Omental fat pad (tissue), 3 donors: ENCODE measurements at regions not wholly inside any gene's neighbourhood (a gene's known extent, or its start where the extent isn't known, plus 50 kb on each side); places are given as distances from the start of the nearest gene placed in this dataset.

Source experiments
- ATAC-seq: fragments of 150-250 bp; one replicate; pipeline ENCODE4 v1.9.1; 2016; ENCODE audit warnings: mild to moderate bottlenecking, moderate library complexity; ENCODE audit not compliant: low FRiP score
- DNase-seq: peaks from one replicate; pipeline ENCODE4 v3.0.0-alpha.2; 2019; ENCODE audit warnings: low spot score
- CTCF ChIP-seq, 3 donors: fragments of 450-650 bp; IDR thresholded peaks; one replicate each; pipeline ENCODE4 v1.5.1; 2016 to 2017; ENCODE audit warnings: antibody characterized with exemption in 3 of 3, mild to moderate bottlenecking in 3 of 3, moderate library complexity in 2 of 3

- no peak for TF ChIP-seq CTCF (IDR thresholded peaks at IDR 0.05)
- DNase-seq (no peak), ATAC-seq (no peak)
These were observed 681.0 kb upstream of the USP24 start for GRCh38 chr1:55896210-55896609.

DNA sequence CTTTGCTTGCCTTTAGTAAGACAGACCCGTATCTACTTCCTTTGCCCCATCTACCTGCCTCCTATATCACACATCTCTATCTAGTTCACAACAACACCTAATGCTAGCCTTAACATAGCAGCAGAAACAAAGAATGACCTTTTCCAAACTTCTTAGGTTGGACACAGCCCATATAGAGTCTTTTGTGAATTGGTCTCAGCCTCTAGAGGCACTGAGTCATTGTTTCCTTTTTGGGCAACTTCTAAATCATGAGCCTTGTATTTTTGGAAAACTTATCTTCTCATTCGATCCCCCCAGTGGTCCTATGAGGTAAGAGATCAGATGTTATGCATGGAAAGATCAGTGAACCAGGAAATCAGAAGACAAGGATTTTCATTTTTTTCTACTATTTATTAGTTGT lies 679.4 kb upstream of the USP24 start:
- DNase-seq, result no peak
- no peak for ATAC-seq
- no peak for TF ChIP-seq CTCF (IDR thresholded peaks at IDR 0.05)

GRCh38 chr1:55893155-55893554 lies 678.0 kb upstream of the USP24 start:
- TF ChIP-seq CTCF (IDR thresholded peaks at IDR 0.05), result no peak
- no peak for ATAC-seq

DNA sequence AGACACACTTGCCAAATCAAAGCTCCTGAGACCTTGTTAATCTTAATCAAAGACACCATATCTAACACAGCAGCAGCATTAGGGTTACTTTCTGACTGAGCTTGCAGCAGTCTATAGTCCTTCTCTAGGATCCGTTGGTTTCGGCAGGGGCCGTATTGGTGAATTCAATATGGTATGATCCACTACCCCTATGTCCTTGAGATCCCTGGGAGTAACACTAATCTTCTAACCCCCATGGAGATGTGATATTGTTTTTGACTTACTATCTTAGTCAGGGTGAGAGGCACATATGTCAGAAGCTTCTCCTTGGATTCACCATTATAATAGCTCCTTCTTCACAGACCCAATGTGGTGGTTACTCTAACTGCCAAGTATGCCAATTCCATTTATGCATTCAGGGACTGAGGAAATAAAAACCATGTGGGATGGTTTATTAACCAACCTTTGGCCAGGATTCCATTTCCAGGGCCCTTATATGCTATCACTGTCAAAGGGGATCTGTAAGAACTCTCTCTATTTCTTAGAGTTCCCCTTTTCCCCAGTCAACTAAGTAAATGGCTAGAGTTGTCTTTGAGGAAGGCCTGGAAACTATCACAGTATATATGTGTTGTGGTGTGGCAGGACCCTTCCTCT lies 673.6 kb upstream of the USP24 start:
- DNase-seq, result no peak
- ATAC-seq, result no peak
- no peak for TF ChIP-seq CTCF (IDR thresholded peaks at IDR 0.05)

More at GRCh38 chr1:55893155-55893554, 678.0 kb upstream of the USP24 start:
- DNase-seq, result no peak

- DNase-seq (no peak), ATAC-seq (no peak)
- no peak for TF ChIP-seq CTCF (IDR thresholded peaks at IDR 0.05)
These were observed 671.9 kb upstream of the USP24 start for GRCh38 chr1:55886856-55887712.

DNA sequence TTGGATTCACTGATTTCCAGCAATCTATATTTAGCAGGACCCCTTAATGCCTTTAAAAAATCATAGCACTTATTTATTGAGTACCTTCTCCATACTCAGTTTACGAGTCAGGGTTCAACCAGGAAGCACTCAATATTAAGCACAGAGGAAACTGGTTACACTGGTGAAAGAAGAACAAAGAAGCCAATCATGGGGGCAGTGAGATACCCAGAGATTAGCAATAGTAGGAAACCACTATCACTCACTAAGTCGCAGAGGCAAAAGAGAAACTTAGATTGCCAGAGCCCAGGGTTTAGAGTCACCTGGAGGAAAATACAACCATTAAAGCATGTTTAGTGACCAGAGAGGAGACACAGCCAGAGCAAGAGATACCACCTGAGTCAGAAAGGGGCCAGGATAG lies 670.5 kb upstream of the USP24 start:
- ATAC-seq, result no peak
- no peak for DNase-seq
- TF ChIP-seq CTCF (IDR thresholded peaks at IDR 0.05), result no peak

DNA sequence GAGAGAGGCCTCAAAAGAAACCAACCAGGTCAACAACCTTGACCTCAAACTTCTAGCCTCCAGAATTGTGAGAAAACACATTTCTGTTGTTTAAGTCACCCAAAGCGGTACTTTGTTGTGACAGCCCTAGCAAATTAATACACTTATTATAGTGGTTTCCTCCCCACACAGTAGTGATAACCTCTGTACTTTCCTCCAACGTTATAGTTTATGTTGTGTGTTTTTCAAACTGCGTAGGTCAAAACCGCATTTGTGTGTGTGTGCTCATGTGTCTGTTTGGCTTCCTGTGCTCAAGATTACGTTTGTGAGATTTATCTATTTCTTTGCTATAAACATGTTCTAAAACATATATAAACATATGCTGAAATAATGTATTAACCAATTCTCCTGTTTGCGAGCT lies 667.8 kb upstream of the USP24 start:
- no peak for DNase-seq
- no peak for TF ChIP-seq CTCF (IDR thresholded peaks at IDR 0.05)
- no peak for ATAC-seq
